ENCODE measurements at regions not wholly inside any gene's neighbourhood (a gene's known extent, or its start where the extent isn't known, plus 50 kb on each side); places are given as distances from the start of the nearest gene placed in this dataset.
"Not testable (repeated sequence)": the region's sequence is repeated elsewhere in the genome, so short reads cannot be mapped to it uniquely, and the experiment has no call there.

- Histone ChIP-seq H3K9me3 (ENCODE audit: control insufficient read depth in 2 of 2, insufficient read depth in 1 of 2, low read depth in 1 of 2, low read length in 1 of 2) (no peaks in the 10 kb centered on the region), H3K4me3 (ENCODE audit: low read depth in 1 of 2, low read length in 2 of 2) (no peak overlapping the region), H3K4me1 (ENCODE audit: control insufficient read depth in 2 of 2, insufficient read depth in 2 of 2, low read length in 1 of 2) (peaks cover 0 to 2% of the 10 kb centered on the region in 2 donors), H3K27me3 (ENCODE audit: control insufficient read depth in 1 of 2, insufficient read depth in 2 of 2, low read length in 2 of 2) (no peaks in the 10 kb centered on the region), H3K36me3 (ENCODE audit: control insufficient read depth in 2 of 2, insufficient read depth in 2 of 2, low read length in 1 of 2) (no peaks in the 10 kb centered on the region), H3K27ac (ENCODE audit: low read depth in 2 of 2, low read length in 1 of 2) (no peak overlapping the region)
Measured at GRCh38 chr6:111925296-111925695, 52.0 kb upstream of the FYN start.

DNA sequence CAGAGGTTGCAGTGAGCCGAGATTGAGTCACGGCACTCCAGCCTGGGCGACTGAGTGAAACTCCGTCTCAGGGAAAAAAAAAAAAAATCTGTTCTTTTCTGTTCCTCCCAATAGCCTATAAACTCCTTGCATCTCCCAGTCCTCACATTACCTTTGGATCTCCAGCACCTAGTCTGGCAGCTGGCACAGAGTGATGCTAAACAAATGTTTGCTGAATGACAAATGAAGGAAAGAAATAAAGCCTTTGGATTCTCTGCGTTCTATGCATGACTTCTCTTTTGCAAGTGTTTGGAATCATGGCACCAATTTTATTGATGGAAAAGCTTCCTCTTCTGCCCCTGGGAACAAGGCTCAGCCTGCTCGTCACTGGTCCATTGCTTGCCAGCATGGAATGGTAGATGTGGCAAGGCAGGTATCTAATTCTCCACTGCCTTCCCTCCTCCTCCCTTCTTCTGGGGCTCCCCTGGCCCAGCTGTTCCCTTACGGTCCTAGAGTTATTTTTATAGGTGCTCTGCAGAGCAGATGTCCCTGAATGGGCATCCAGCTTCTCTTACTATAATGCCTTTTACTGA, 53.6 kb upstream of the FYN start:
- Histone ChIP-seq H3K27me3 (ENCODE audit: control insufficient read depth in 1 of 2, insufficient read depth in 2 of 2, low read length in 2 of 2) (no peaks in the 10 kb centered on the region), H3K9me3 (ENCODE audit: control insufficient read depth in 2 of 2, insufficient read depth in 1 of 2, low read depth in 1 of 2, low read length in 1 of 2) (no peaks in the 10 kb centered on the region), H3K27ac (ENCODE audit: low read depth in 2 of 2, low read length in 1 of 2) (no peak overlapping the region), H3K4me1 (ENCODE audit: control insufficient read depth in 2 of 2, insufficient read depth in 2 of 2, low read length in 1 of 2) (peaks cover 0 to 2% of the 10 kb centered on the region in 2 donors), H3K36me3 (ENCODE audit: control insufficient read depth in 2 of 2, insufficient read depth in 2 of 2, low read length in 1 of 2) (no peaks in the 10 kb centered on the region), H3K4me3 (ENCODE audit: low read depth in 1 of 2, low read length in 2 of 2) (no peak overlapping the region)
- 46 to 62% methylated on average over 7 of the region's 7 CpGs for WGBS, 2 donors

- H3K9me3 ChIP-seq (ENCODE audit: control insufficient read depth in 2 of 2, insufficient read depth in 1 of 2, low read depth in 1 of 2, low read length in 1 of 2): no peaks in the 10 kb centered on the region
- no peak overlapping the region for H3K27ac ChIP-seq (ENCODE audit: low read depth in 2 of 2, low read length in 1 of 2)
- no peaks in the 10 kb centered on the region for H3K36me3 ChIP-seq (ENCODE audit: control insufficient read depth in 2 of 2, insufficient read depth in 2 of 2, low read length in 1 of 2)
- peaks cover 0 to 2% of the 10 kb centered on the region in 2 donors for H3K4me1 ChIP-seq (ENCODE audit: control insufficient read depth in 2 of 2, insufficient read depth in 2 of 2, low read length in 1 of 2)
- H3K27me3 ChIP-seq (ENCODE audit: control insufficient read depth in 1 of 2, insufficient read depth in 2 of 2, low read length in 2 of 2): no peaks in the 10 kb centered on the region
- WGBS, 2 donors: 55 to 61% methylated on average over 7 of the region's 7 CpGs
- H3K4me3 ChIP-seq (ENCODE audit: low read depth in 1 of 2, low read length in 2 of 2): no peak overlapping the region
Measured at GRCh38 chr6:111927321-111927720, 54.1 kb upstream of the FYN start.

GRCh38 chr6:111928139-111928538, 54.9 kb upstream of the FYN start:
- peaks cover 0 to 2% of the 10 kb centered on the region in 2 donors for H3K4me1 ChIP-seq (ENCODE audit: control insufficient read depth in 2 of 2, insufficient read depth in 2 of 2, low read length in 1 of 2)
- no peaks in the 10 kb centered on the region for H3K36me3 ChIP-seq (ENCODE audit: control insufficient read depth in 2 of 2, insufficient read depth in 2 of 2, low read length in 1 of 2)
- no peak overlapping the region for H3K4me3 ChIP-seq (ENCODE audit: low read depth in 1 of 2, low read length in 2 of 2)
- H3K27ac ChIP-seq (ENCODE audit: low read depth in 2 of 2, low read length in 1 of 2): no peak overlapping the region
- 94 to 96% methylated on average over 1 of the region's 1 CpG for WGBS, 2 donors
- H3K27me3 ChIP-seq (ENCODE audit: control insufficient read depth in 1 of 2, insufficient read depth in 2 of 2, low read length in 2 of 2): no peaks in the 10 kb centered on the region
- no peaks in the 10 kb centered on the region for H3K9me3 ChIP-seq (ENCODE audit: control insufficient read depth in 2 of 2, insufficient read depth in 1 of 2, low read depth in 1 of 2, low read length in 1 of 2)

GRCh38 chr6:111934611-111935010, 61.4 kb upstream of the FYN start:
- H3K36me3 ChIP-seq (ENCODE audit: control insufficient read depth in 2 of 2, insufficient read depth in 2 of 2, low read length in 1 of 2); H3K27me3 ChIP-seq (ENCODE audit: control insufficient read depth in 1 of 2, insufficient read depth in 2 of 2, low read length in 2 of 2); H3K4me3 ChIP-seq (ENCODE audit: low read depth in 1 of 2, low read length in 2 of 2); H3K9me3 ChIP-seq (ENCODE audit: control insufficient read depth in 2 of 2, insufficient read depth in 1 of 2, low read depth in 1 of 2, low read length in 1 of 2); H3K27ac ChIP-seq (ENCODE audit: low read depth in 2 of 2, low read length in 1 of 2); H3K4me1 ChIP-seq (ENCODE audit: control insufficient read depth in 2 of 2, insufficient read depth in 2 of 2, low read length in 1 of 2): not testable (repeated sequence)
- 67 to 75% methylated on average over 5 of the region's 5 CpGs for WGBS, 2 donors

- H3K36me3 ChIP-seq (ENCODE audit: control insufficient read depth in 2 of 2, insufficient read depth in 2 of 2, low read length in 1 of 2): no peaks in the 10 kb centered on the region
- no peaks in the 10 kb centered on the region for H3K4me1 ChIP-seq (ENCODE audit: control insufficient read depth in 2 of 2, insufficient read depth in 2 of 2, low read length in 1 of 2)
- H3K27me3 ChIP-seq (ENCODE audit: control insufficient read depth in 1 of 2, insufficient read depth in 2 of 2, low read length in 2 of 2): no peaks in the 10 kb centered on the region
- no peak overlapping the region for H3K27ac ChIP-seq (ENCODE audit: low read depth in 2 of 2, low read length in 1 of 2)
- no peaks in the 10 kb centered on the region for H3K9me3 ChIP-seq (ENCODE audit: control insufficient read depth in 2 of 2, insufficient read depth in 1 of 2, low read depth in 1 of 2, low read length in 1 of 2)
- H3K4me3 ChIP-seq (ENCODE audit: low read depth in 1 of 2, low read length in 2 of 2): no peak overlapping the region
Measured at GRCh38 chr6:111936718-111937117, 63.5 kb upstream of the FYN start.

GRCh38 chr6:111938710-111939109, 65.5 kb upstream of the FYN start:
- H3K4me1 ChIP-seq (ENCODE audit: control insufficient read depth in 2 of 2, insufficient read depth in 2 of 2, low read length in 1 of 2): no peaks in the 10 kb centered on the region
- H3K27me3 ChIP-seq (ENCODE audit: control insufficient read depth in 1 of 2, insufficient read depth in 2 of 2, low read length in 2 of 2): no peaks in the 10 kb centered on the region
- 42 to 48% methylated on average over 4 of the region's 4 CpGs for WGBS, 2 donors

DNA sequence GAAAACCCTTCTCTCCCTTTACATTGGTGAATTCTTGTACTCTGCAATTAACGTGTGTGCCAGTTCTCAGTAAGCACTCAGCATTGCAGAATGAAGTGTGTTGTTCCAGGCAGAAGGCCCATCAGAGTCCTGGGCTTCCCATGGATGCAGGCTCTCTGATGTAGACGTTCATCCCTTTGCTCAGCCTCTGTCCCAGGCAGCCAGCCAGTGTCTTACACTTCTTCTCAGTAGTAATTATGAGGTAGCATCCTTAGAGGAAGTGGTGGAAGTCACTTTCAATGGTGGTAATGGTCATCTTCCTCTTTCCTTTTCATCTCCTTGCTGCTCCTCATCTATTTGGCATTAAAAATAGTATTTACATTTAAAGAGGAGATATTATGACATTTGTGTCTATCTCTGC, 66.7 kb upstream of the FYN start:
- Histone ChIP-seq H3K9me3 (ENCODE audit: control insufficient read depth in 2 of 2, insufficient read depth in 1 of 2, low read depth in 1 of 2, low read length in 1 of 2) (no peaks in the 10 kb centered on the region), H3K36me3 (ENCODE audit: control insufficient read depth in 2 of 2, insufficient read depth in 2 of 2, low read length in 1 of 2) (no peaks in the 10 kb centered on the region), H3K4me1 (ENCODE audit: control insufficient read depth in 2 of 2, insufficient read depth in 2 of 2, low read length in 1 of 2) (no peaks in the 10 kb centered on the region), H3K27ac (ENCODE audit: low read depth in 2 of 2, low read length in 1 of 2) (no peak overlapping the region), H3K27me3 (ENCODE audit: control insufficient read depth in 1 of 2, insufficient read depth in 2 of 2, low read length in 2 of 2) (no peaks in the 10 kb centered on the region), H3K4me3 (ENCODE audit: low read depth in 1 of 2, low read length in 2 of 2) (no peak overlapping the region)
- WGBS, 2 donors: 62% methylated on average over 2 of the region's 2 CpGs

More at GRCh38 chr6:111938710-111939109, 65.5 kb upstream of the FYN start:
- H3K27ac ChIP-seq (ENCODE audit: low read depth in 2 of 2, low read length in 1 of 2): no peak overlapping the region
- no peak overlapping the region for H3K4me3 ChIP-seq (ENCODE audit: low read depth in 1 of 2, low read length in 2 of 2)
- no peaks in the 10 kb centered on the region for H3K36me3 ChIP-seq (ENCODE audit: control insufficient read depth in 2 of 2, insufficient read depth in 2 of 2, low read length in 1 of 2)
- no peaks in the 10 kb centered on the region for H3K9me3 ChIP-seq (ENCODE audit: control insufficient read depth in 2 of 2, insufficient read depth in 1 of 2, low read depth in 1 of 2, low read length in 1 of 2)

GRCh38 chr6:111940801-111941200, 67.5 kb upstream of the FYN start:
- Histone ChIP-seq H3K9me3 (ENCODE audit: control insufficient read depth in 2 of 2, insufficient read depth in 1 of 2, low read depth in 1 of 2, low read length in 1 of 2) (no peaks in the 10 kb centered on the region), H3K4me1 (ENCODE audit: control insufficient read depth in 2 of 2, insufficient read depth in 2 of 2, low read length in 1 of 2) (no peaks in the 10 kb centered on the region), H3K27ac (ENCODE audit: low read depth in 2 of 2, low read length in 1 of 2) (no peak overlapping the region), H3K36me3 (ENCODE audit: control insufficient read depth in 2 of 2, insufficient read depth in 2 of 2, low read length in 1 of 2) (no peaks in the 10 kb centered on the region), H3K27me3 (ENCODE audit: control insufficient read depth in 1 of 2, insufficient read depth in 2 of 2, low read length in 2 of 2) (no peaks in the 10 kb centered on the region), H3K4me3 (ENCODE audit: low read depth in 1 of 2, low read length in 2 of 2) (no peak overlapping the region)

GRCh38 chr6:111941686-111942330, 68.6 kb upstream of the FYN start:
- Histone ChIP-seq H3K36me3 (ENCODE audit: control insufficient read depth in 2 of 2, insufficient read depth in 2 of 2, low read length in 1 of 2) (no peaks in the 10 kb centered on the region), H3K27me3 (ENCODE audit: control insufficient read depth in 1 of 2, insufficient read depth in 2 of 2, low read length in 2 of 2) (no peaks in the 10 kb centered on the region), H3K27ac (ENCODE audit: low read depth in 2 of 2, low read length in 1 of 2) (no peak overlapping the region), H3K4me1 (ENCODE audit: control insufficient read depth in 2 of 2, insufficient read depth in 2 of 2, low read length in 1 of 2) (no peaks in the 10 kb centered on the region), H3K9me3 (ENCODE audit: control insufficient read depth in 2 of 2, insufficient read depth in 1 of 2, low read depth in 1 of 2, low read length in 1 of 2) (no peaks in the 10 kb centered on the region), H3K4me3 (ENCODE audit: low read depth in 1 of 2, low read length in 2 of 2) (no peak overlapping the region)
- WGBS, 2 donors: 91 to 93% methylated on average over 2 of the region's 2 CpGs
